ENCODE measurements at regions not wholly inside any gene's neighbourhood (a gene's known extent, or its start where the extent isn't known, plus 50 kb on each side); places are given as distances from the start of the nearest gene placed in this dataset.

GRCh38 chr7:32364581-32364980 lies 125.6 kb downstream of the LSM5 start:
- no peak overlapping the region for H3K4me2 ChIP-seq (ENCODE audit: control insufficient read depth, insufficient read depth)
- ChIA-PET POLR2A (no interaction called here), RAD21 (ENCODE audit: unreplicated experiment) (no interaction called here), SMC1A (ENCODE audit: uncharacterized antibody, unreplicated experiment) (no interaction called here), CTCF (interaction anchor here (1.2 to 1.7 kb wide), 2 partner anchors 17 to 154 kb away, joined by 5 read pairs; no protein-coding TSS in a partner anchor)
- H3K36me3 ChIP-seq (ENCODE audit: control insufficient read depth in 2 of 2, insufficient read depth in 2 of 2, low read length in 1 of 2) = no peaks in the 10 kb centered on the region
- BruUV-seq (replicated peaks) = no TSS peak
- no peak overlapping the region for H3K4me3 ChIP-seq
- FAIRE-seq (no peak), ATAC-seq (no peak), DNase-seq (ENCODE audit: low read depth, low spot score) (no peak)
- H3K79me2 ChIP-seq (ENCODE audit: control insufficient read depth, insufficient read depth, low read length) = no peaks in the 10 kb centered on the region
- H2AFZ ChIP-seq (ENCODE audit: control insufficient read depth, low read depth, low read length) = no peak overlapping the region
- in situ Hi-C loops (cut with MboI) = no loop called here
- no peak overlapping the region for H3K27ac ChIP-seq (ENCODE audit: control insufficient read depth, insufficient read depth)
- 61% methylated on average over 4 of the region's 4 CpGs for WGBS (ENCODE audit: insufficient coverage, insufficient replicate concordance, low lambda C conversion rate, missing lambda C conversion rate)
- no peaks in the 10 kb centered on the region for H3K4me1 ChIP-seq (ENCODE audit: control insufficient read depth, insufficient read depth, low read length)
- no peaks in the 10 kb centered on the region for H4K20me1 ChIP-seq (ENCODE audit: control insufficient read depth, insufficient read depth)
- intact Hi-C loops (cut with micrococcal nuclease; ENCODE audit: unreplicated experiment) = no loop called here
- H3K27me3 ChIP-seq (replicated peaks in 1 of 2; ENCODE audit: control insufficient read depth in 2 of 2, insufficient read depth in 2 of 2, low read length in 1 of 2) = peaks cover 0 to 2% of the 10 kb centered on the region in 2 experiments; a peak in 1 of 4 replicates
- H3K9ac ChIP-seq (ENCODE audit: control insufficient read depth, insufficient read depth, low read length) = no peak overlapping the region
- no peaks in the 10 kb centered on the region for H3K9me3 ChIP-seq (replicated peaks; ENCODE audit: control insufficient read depth, insufficient read depth, low read length)
- no peak for TF ChIP-seq CHD4 (IDR thresholded peaks at IDR 0.05)
- TF ChIP-seq E2F8 (IDR thresholded peaks at IDR 0.05; ENCODE audit: low read depth, partially characterized antibody) = no peak
- no peak for TF ChIP-seq ZNF687 (IDR thresholded peaks at IDR 0.05)
- no peak for TF ChIP-seq JUNB (IDR thresholded peaks at IDR 0.05)
- no peak for TF ChIP-seq BMI1 (IDR thresholded peaks at IDR 0.05; ENCODE audit: borderline replicate concordance)
- TF ChIP-seq NFIC (IDR thresholded peaks at IDR 0.05; ENCODE audit: low read depth, low read length) = no peak
- no peak for TF ChIP-seq CBFB (IDR thresholded peaks at IDR 0.05; ENCODE audit: low read depth)
- no peak for TF ChIP-seq TCF3 (IDR thresholded peaks at IDR 0.05; ENCODE audit: borderline replicate concordance, insufficient read depth, low read depth, low read length)
- TF ChIP-seq HSF1 (IDR thresholded peaks at IDR 0.05; ENCODE audit: low read depth, low read length) = no peak
- no peak for TF ChIP-seq NFYA (IDR thresholded peaks at IDR 0.05; ENCODE audit: borderline replicate concordance, low read depth, low read length)
- no peak for TF ChIP-seq PAX5 (IDR thresholded peaks at IDR 0.05; ENCODE audit: borderline replicate concordance, low read depth, low read length)
- TF ChIP-seq BCL11A (IDR thresholded peaks at IDR 0.05; ENCODE audit: low read depth, low read length) = no peak
- TF ChIP-seq KDM1A (IDR thresholded peaks at IDR 0.05; ENCODE audit: borderline replicate concordance) = no peak
- TF ChIP-seq USF2 (IDR thresholded peaks at IDR 0.05; ENCODE audit: borderline replicate concordance, low read depth, low read length) = no peak
- TF ChIP-seq SREBF1 (IDR thresholded peaks at IDR 0.05; ENCODE audit: low read length) = no peak
- no peak for TF ChIP-seq HDAC2 (IDR thresholded peaks at IDR 0.05)
- no peak for TF ChIP-seq IKZF2 (IDR thresholded peaks at IDR 0.05)
- TF ChIP-seq POLR2A (IDR thresholded peaks at IDR 0.05; ENCODE audit: low read depth, low read length) = no peak
